H1 (cell line): ENCODE measurements at regions not wholly inside any gene's neighbourhood (a gene's known extent, or its start where the extent isn't known, plus 50 kb on each side); places are given as distances from the start of the nearest gene placed in this dataset.

ENCODE experiments used
- POLR2AphosphoS5 ChIP-seq: IDR thresholded peaks from 2 replicates; pipeline ENCODE4 v1.6.1; 2011; ENCODE audit warnings: low read depth, low read length
- TF ChIP-seq, protein P1 (sequence below): fragments of 300-600 bp; sonication (generic); IDR thresholded peaks from 2 replicates; pipeline ENCODE4 v1.7.1; 2012; ENCODE audit warnings: low read length, moderate library complexity, mild to moderate bottlenecking, inconsistent platforms; ENCODE audit not compliant: insufficient replicate concordance

DNA sequence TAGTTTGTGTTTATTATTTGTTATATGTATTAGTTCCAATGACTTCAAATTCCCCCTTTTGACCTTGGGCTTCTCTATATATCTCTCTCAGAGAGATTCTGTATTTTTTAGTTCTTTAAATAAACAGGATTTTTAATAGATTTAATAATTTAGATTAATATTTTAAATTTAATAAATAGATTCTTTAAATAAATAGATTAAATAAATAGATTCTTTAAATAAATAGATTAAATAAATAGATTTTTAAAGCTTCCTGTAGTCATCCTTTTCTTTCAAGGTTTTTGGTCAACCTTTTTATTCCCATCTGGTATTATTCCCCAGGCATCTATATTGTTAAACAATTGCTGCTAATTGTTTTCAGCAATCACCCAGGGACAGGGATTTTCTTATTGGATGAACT lies 721.9 kb upstream of the ADAMTS5 start (continued):
- TF ChIP-seq, protein P1, sequence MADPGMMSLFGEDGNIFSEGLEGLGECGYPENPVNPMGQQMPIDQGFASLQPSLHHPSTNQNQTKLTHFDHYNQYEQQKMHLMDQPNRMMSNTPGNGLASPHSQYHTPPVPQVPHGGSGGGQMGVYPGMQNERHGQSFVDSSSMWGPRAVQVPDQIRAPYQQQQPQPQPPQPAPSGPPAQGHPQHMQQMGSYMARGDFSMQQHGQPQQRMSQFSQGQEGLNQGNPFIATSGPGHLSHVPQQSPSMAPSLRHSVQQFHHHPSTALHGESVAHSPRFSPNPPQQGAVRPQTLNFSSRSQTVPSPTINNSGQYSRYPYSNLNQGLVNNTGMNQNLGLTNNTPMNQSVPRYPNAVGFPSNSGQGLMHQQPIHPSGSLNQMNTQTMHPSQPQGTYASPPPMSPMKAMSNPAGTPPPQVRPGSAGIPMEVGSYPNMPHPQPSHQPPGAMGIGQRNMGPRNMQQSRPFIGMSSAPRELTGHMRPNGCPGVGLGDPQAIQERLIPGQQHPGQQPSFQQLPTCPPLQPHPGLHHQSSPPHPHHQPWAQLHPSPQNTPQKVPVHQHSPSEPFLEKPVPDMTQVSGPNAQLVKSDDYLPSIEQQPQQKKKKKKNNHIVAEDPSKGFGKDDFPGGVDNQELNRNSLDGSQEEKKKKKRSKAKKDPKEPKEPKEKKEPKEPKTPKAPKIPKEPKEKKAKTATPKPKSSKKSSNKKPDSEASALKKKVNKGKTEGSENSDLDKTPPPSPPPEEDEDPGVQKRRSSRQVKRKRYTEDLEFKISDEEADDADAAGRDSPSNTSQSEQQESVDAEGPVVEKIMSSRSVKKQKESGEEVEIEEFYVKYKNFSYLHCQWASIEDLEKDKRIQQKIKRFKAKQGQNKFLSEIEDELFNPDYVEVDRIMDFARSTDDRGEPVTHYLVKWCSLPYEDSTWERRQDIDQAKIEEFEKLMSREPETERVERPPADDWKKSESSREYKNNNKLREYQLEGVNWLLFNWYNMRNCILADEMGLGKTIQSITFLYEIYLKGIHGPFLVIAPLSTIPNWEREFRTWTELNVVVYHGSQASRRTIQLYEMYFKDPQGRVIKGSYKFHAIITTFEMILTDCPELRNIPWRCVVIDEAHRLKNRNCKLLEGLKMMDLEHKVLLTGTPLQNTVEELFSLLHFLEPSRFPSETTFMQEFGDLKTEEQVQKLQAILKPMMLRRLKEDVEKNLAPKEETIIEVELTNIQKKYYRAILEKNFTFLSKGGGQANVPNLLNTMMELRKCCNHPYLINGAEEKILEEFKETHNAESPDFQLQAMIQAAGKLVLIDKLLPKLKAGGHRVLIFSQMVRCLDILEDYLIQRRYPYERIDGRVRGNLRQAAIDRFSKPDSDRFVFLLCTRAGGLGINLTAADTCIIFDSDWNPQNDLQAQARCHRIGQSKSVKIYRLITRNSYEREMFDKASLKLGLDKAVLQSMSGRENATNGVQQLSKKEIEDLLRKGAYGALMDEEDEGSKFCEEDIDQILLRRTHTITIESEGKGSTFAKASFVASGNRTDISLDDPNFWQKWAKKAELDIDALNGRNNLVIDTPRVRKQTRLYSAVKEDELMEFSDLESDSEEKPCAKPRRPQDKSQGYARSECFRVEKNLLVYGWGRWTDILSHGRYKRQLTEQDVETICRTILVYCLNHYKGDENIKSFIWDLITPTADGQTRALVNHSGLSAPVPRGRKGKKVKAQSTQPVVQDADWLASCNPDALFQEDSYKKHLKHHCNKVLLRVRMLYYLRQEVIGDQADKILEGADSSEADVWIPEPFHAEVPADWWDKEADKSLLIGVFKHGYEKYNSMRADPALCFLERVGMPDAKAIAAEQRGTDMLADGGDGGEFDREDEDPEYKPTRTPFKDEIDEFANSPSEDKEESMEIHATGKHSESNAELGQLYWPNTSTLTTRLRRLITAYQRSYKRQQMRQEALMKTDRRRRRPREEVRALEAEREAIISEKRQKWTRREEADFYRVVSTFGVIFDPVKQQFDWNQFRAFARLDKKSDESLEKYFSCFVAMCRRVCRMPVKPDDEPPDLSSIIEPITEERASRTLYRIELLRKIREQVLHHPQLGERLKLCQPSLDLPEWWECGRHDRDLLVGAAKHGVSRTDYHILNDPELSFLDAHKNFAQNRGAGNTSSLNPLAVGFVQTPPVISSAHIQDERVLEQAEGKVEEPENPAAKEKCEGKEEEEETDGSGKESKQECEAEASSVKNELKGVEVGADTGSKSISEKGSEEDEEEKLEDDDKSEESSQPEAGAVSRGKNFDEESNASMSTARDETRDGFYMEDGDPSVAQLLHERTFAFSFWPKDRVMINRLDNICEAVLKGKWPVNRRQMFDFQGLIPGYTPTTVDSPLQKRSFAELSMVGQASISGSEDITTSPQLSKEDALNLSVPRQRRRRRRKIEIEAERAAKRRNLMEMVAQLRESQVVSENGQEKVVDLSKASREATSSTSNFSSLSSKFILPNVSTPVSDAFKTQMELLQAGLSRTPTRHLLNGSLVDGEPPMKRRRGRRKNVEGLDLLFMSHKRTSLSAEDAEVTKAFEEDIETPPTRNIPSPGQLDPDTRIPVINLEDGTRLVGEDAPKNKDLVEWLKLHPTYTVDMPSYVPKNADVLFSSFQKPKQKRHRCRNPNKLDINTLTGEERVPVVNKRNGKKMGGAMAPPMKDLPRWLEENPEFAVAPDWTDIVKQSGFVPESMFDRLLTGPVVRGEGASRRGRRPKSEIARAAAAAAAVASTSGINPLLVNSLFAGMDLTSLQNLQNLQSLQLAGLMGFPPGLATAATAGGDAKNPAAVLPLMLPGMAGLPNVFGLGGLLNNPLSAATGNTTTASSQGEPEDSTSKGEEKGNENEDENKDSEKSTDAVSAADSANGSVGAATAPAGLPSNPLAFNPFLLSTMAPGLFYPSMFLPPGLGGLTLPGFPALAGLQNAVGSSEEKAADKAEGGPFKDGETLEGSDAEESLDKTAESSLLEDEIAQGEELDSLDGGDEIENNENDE: no peak
- no peak for TF ChIP-seq POLR2AphosphoS5
